ENCODE measurements at regions not wholly inside any gene's neighbourhood (a gene's known extent, or its start where the extent isn't known, plus 50 kb on each side); places are given as distances from the start of the nearest gene placed in this dataset.

GRCh38 chr2:122105171-122105876, 349.9 kb downstream of the TSN start:
- TF ChIP-seq CTCF (IDR thresholded peaks at IDR 0.05) (no peak), POLR2A (IDR thresholded peaks at IDR 0.05) (no peak)

Data from Peyer's patch (tissue), 4 donors.